ENCODE measurements at regions not wholly inside any gene's neighbourhood (a gene's known extent, or its start where the extent isn't known, plus 50 kb on each side); places are given as distances from the start of the nearest gene placed in this dataset.

DNA sequence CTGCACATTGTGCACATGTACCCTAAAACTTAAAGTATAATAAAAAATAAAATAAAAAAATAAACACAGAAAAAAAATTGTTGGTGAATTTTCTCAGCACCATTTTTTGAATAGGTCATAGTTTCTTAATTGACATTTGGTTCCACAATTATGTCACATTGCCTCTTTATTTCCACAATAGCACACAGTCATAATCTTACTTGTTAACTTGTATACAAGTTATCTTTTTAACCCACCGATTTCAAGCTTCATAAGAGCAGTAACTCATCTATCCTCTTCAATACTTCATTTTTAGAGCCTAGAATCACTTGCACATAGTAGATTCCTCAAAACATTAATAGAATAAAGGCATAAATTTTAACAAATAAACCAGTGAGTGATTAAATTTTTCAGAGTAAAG, 1425.1 kb upstream of the LRRTM3 start:
- TF ChIP-seq CTCF (IDR thresholded peaks at IDR 0.05), result no peak
- no peak for TF ChIP-seq POLR2A (IDR thresholded peaks at IDR 0.05)

All from Peyer's patch (tissue), 4 donors.